HepG2 (cell line): ENCODE measurements at regions not wholly inside any gene's neighbourhood (a gene's known extent, or its start where the extent isn't known, plus 50 kb on each side); places are given as distances from the start of the nearest gene placed in this dataset.

Source experiments
- ATF2 ChIP-seq: sonication (generic); formaldehyde crosslinking; IDR thresholded peaks from 2 replicates; pipeline ENCODE4 v1.4.0; 2020; ENCODE audit warnings: missing genetic modification reagents
- ATM ChIP-seq: fragments of 450-650 bp; IDR thresholded peaks from 2 replicates; pipeline ENCODE4 v1.7.1; 2017; ENCODE audit warnings: mild to moderate bottlenecking, borderline replicate concordance
- BCL6 ChIP-seq: IDR thresholded peaks from 2 replicates; pipeline ENCODE4 v1.6.1; 2016; ENCODE audit warnings: missing genetic modification reagents, missing compliant biosample characterization
- CHCHD3 ChIP-seq: sonication (generic); formaldehyde crosslinking; IDR thresholded peaks from 2 replicates; pipeline ENCODE4 v1.8.0; 2022; ENCODE audit warnings: mild to moderate bottlenecking, missing genetic modification reagents, moderate library complexity
- ELF4 ChIP-seq: sonication (generic); formaldehyde crosslinking; IDR thresholded peaks from 2 replicates; pipeline ENCODE4 v1.5.0; 2020; ENCODE audit warnings: missing genetic modification reagents, mild to moderate bottlenecking, moderate library complexity, borderline replicate concordance
- FOXM1 ChIP-seq: sonication (generic); formaldehyde crosslinking; IDR thresholded peaks from 2 replicates; pipeline ENCODE4 v1.5.0; 2020; ENCODE audit warnings: missing genetic modification reagents
- MATR3 ChIP-seq: sonication (generic); formaldehyde crosslinking; IDR thresholded peaks from 2 replicates; pipeline ENCODE4 v1.4.0; 2020; ENCODE audit warnings: missing genetic modification reagents
- MYPOP ChIP-seq: sonication (generic); formaldehyde crosslinking; IDR thresholded peaks from 2 replicates; pipeline ENCODE4 v1.8.1; 2023; ENCODE audit warnings: mild to moderate bottlenecking, moderate library complexity, missing genetic modification reagents
- RBM22 ChIP-seq: fragments of 200-400 bp; formaldehyde crosslinking; optimal IDR thresholded peaks from 2 replicates; pipeline ENCODE3; 2017; ENCODE audit warnings: mild to moderate bottlenecking, low read length, moderate library complexity
- REPIN1 ChIP-seq: sonication (generic); formaldehyde crosslinking; IDR thresholded peaks from 2 replicates; pipeline ENCODE4 v1.8.0; 2022; ENCODE audit warnings: missing genetic modification reagents, low read depth, mild to moderate bottlenecking, borderline replicate concordance
- RFX1 ChIP-seq: fragments of 450-650 bp; IDR thresholded peaks from 2 replicates; pipeline ENCODE4 v1.6.1; 2017
- SP140L ChIP-seq: sonication (generic); formaldehyde crosslinking; IDR thresholded peaks from 2 replicates; pipeline ENCODE4 v1.4.0; 2020; ENCODE audit warnings: missing genetic modification reagents, borderline replicate concordance
- THYN1 ChIP-seq: sonication (generic); formaldehyde crosslinking; IDR thresholded peaks from 2 replicates; pipeline ENCODE4 v1.8.1; 2023; ENCODE audit warnings: low read depth, mild to moderate bottlenecking, moderate library complexity, missing genetic modification reagents, borderline replicate concordance
- YEATS2 ChIP-seq: sonication (generic); formaldehyde crosslinking; IDR thresholded peaks from 2 replicates; pipeline ENCODE4 v1.4.0; 2020; ENCODE audit warnings: missing genetic modification reagents, borderline replicate concordance
- ZBTB1 ChIP-seq: sonication (generic); formaldehyde crosslinking; IDR thresholded peaks from 2 replicates; pipeline ENCODE4 v1.4.0; 2020; ENCODE audit warnings: missing genetic modification reagents, borderline replicate concordance
- ZBTB20 ChIP-seq: sonication (generic); formaldehyde crosslinking; IDR thresholded peaks from 2 replicates; pipeline ENCODE4 v1.8.1; 2023; ENCODE audit warnings: missing genetic modification reagents, low read depth, mild to moderate bottlenecking, borderline replicate concordance
- ZNF709 ChIP-seq: sonication (generic); formaldehyde crosslinking; IDR thresholded peaks from 2 replicates; pipeline ENCODE4 v1.5.0; 2020; ENCODE audit warnings: mild to moderate bottlenecking, missing genetic modification reagents
- ZSCAN25 ChIP-seq: sonication (generic); formaldehyde crosslinking; IDR thresholded peaks from 2 replicates; pipeline ENCODE4 v1.8.0; 2022; ENCODE audit warnings: mild to moderate bottlenecking, missing genetic modification reagents
- ZSCAN5A ChIP-seq: sonication (generic); formaldehyde crosslinking; IDR thresholded peaks from 2 replicates; pipeline ENCODE4 v1.8.0; 2022; ENCODE audit warnings: mild to moderate bottlenecking, missing genetic modification reagents, borderline replicate concordance
- TF ChIP-seq, protein P1 (sequence below): sonication (generic); formaldehyde crosslinking; conservative IDR thresholded peaks from 2 replicates; pipeline ENCODE4 v1.8.0; 2022; ENCODE audit warnings: low read depth, missing genetic modification reagents
- TF ChIP-seq, protein P2 (sequence below): sonication (generic); formaldehyde crosslinking; IDR thresholded peaks from 2 replicates; pipeline ENCODE4 v1.5.1; 2020; ENCODE audit warnings: missing genetic modification reagents, mild to moderate bottlenecking, borderline replicate concordance
- TF ChIP-seq, protein P3 (sequence below): sonication (generic); formaldehyde crosslinking; IDR thresholded peaks from 2 replicates; pipeline ENCODE4 v1.4.0; 2020; ENCODE audit warnings: mild to moderate bottlenecking, missing genetic modification reagents

GRCh38 chr1:219317762-219318353, 144.2 kb downstream of the LYPLAL1 start (continued):
- TF ChIP-seq, protein P1, sequence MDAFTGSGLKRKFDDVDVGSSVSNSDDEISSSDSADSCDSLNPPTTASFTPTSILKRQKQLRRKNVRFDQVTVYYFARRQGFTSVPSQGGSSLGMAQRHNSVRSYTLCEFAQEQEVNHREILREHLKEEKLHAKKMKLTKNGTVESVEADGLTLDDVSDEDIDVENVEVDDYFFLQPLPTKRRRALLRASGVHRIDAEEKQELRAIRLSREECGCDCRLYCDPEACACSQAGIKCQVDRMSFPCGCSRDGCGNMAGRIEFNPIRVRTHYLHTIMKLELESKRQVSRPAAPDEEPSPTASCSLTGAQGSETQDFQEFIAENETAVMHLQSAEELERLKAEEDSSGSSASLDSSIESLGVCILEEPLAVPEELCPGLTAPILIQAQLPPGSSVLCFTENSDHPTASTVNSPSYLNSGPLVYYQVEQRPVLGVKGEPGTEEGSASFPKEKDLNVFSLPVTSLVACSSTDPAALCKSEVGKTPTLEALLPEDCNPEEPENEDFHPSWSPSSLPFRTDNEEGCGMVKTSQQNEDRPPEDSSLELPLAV: no peak
- TF ChIP-seq ZSCAN5A (CRISPR knock-in tag) (no peak), RFX1 (peak; percentile 13; the same call in 1 of the 2 replicates), ATF2 (CRISPR knock-in tag) (0 out of 2 replicates have a peak, but pooled peaks have one; percentile 14), ZBTB20 (CRISPR knock-in tag) (no peak), MYPOP (CRISPR knock-in tag) (no peak), REPIN1 (CRISPR knock-in tag) (peak; percentile 67; the same call in 1 of the 2 replicates), FOXM1 (CRISPR knock-in tag) (no peak), RBM22 (no peak), ZSCAN25 (CRISPR knock-in tag) (no peak), THYN1 (CRISPR knock-in tag) (no peak), ATM (no peak), BCL6 (CRISPR knock-in tag) (0 out of 2 replicates have a peak, but pooled peaks have one; percentile 38), ELF4 (CRISPR knock-in tag) (no peak), CHCHD3 (CRISPR knock-in tag) (no peak), ZNF709 (CRISPR knock-in tag) (no peak), SP140L (CRISPR knock-in tag) (no peak), ZBTB1 (CRISPR knock-in tag) (no peak), YEATS2 (CRISPR knock-in tag) (no peak), MATR3 (CRISPR knock-in tag) (no peak)
- TF ChIP-seq, protein P2, sequence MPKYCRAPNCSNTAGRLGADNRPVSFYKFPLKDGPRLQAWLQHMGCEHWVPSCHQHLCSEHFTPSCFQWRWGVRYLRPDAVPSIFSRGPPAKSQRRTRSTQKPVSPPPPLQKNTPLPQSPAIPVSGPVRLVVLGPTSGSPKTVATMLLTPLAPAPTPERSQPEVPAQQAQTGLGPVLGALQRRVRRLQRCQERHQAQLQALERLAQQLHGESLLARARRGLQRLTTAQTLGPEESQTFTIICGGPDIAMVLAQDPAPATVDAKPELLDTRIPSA (CRISPR knock-in tag): no peak
- TF ChIP-seq, protein P3, sequence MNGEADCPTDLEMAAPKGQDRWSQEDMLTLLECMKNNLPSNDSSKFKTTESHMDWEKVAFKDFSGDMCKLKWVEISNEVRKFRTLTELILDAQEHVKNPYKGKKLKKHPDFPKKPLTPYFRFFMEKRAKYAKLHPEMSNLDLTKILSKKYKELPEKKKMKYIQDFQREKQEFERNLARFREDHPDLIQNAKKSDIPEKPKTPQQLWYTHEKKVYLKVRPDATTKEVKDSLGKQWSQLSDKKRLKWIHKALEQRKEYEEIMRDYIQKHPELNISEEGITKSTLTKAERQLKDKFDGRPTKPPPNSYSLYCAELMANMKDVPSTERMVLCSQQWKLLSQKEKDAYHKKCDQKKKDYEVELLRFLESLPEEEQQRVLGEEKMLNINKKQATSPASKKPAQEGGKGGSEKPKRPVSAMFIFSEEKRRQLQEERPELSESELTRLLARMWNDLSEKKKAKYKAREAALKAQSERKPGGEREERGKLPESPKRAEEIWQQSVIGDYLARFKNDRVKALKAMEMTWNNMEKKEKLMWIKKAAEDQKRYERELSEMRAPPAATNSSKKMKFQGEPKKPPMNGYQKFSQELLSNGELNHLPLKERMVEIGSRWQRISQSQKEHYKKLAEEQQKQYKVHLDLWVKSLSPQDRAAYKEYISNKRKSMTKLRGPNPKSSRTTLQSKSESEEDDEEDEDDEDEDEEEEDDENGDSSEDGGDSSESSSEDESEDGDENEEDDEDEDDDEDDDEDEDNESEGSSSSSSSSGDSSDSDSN (CRISPR knock-in tag): no peak
